PC-3 (cell line): ENCODE measurements at regions not wholly inside any gene's neighbourhood (a gene's known extent, or its start where the extent isn't known, plus 50 kb on each side); places are given as distances from the start of the nearest gene placed in this dataset.

Experiments used
- EZH2 ChIP-seq: fragments of 300-600 bp; sonication (generic); IDR thresholded peaks from one replicate; pipeline ENCODE4 v1.6.1; 2017; ENCODE audit warnings: antibody characterized with exemption, mild to moderate bottlenecking, low read length; ENCODE audit not compliant: unreplicated experiment
- EZH2phosphoT487 ChIP-seq: fragments of 300-600 bp; sonication (generic); IDR thresholded peaks from 2 replicates; pipeline ENCODE4 v1.6.1; 2018; ENCODE audit warnings: mild to moderate bottlenecking, antibody characterized with exemption, low read length, borderline replicate concordance
- TF ChIP-seq, protein P1 (sequence below): fragments of 300-600 bp; sonication (generic); conservative IDR thresholded peaks from 2 replicates; pipeline ENCODE4 v1.5.1; 2017; ENCODE audit warnings: antibody characterized with exemption, low read depth, mild to moderate bottlenecking, low read length

DNA sequence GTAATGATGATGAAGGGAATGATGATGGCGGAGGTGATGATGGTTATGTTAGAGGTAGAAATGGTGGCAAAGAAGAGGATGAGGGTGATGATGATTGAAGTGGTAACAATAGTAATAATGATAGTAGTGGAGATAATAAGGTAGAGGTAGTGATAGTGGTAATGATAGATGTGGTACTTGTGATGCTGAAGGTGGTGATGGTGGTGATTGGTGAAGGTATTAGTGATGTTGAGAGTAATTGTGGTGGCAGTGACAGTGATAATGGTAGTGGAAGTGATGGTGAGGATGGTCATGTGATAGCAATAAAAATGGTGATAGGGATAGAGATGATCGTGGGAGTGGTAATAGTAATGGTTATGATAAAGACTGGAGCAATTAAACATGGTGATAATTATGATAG is 108.8 kb downstream of the EFNB1 start:
- TF ChIP-seq, protein P1, sequence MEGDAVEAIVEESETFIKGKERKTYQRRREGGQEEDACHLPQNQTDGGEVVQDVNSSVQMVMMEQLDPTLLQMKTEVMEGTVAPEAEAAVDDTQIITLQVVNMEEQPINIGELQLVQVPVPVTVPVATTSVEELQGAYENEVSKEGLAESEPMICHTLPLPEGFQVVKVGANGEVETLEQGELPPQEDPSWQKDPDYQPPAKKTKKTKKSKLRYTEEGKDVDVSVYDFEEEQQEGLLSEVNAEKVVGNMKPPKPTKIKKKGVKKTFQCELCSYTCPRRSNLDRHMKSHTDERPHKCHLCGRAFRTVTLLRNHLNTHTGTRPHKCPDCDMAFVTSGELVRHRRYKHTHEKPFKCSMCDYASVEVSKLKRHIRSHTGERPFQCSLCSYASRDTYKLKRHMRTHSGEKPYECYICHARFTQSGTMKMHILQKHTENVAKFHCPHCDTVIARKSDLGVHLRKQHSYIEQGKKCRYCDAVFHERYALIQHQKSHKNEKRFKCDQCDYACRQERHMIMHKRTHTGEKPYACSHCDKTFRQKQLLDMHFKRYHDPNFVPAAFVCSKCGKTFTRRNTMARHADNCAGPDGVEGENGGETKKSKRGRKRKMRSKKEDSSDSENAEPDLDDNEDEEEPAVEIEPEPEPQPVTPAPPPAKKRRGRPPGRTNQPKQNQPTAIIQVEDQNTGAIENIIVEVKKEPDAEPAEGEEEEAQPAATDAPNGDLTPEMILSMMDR, result no peak
- no peak for TF ChIP-seq EZH2
- no peak for TF ChIP-seq EZH2phosphoT487
